ENCODE measurements at regions not wholly inside any gene's neighbourhood (a gene's known extent, or its start where the extent isn't known, plus 50 kb on each side); places are given as distances from the start of the nearest gene placed in this dataset.
A peak's percentile ranks its signal among the peaks of the same experiment; 100 is the strongest.

DNA sequence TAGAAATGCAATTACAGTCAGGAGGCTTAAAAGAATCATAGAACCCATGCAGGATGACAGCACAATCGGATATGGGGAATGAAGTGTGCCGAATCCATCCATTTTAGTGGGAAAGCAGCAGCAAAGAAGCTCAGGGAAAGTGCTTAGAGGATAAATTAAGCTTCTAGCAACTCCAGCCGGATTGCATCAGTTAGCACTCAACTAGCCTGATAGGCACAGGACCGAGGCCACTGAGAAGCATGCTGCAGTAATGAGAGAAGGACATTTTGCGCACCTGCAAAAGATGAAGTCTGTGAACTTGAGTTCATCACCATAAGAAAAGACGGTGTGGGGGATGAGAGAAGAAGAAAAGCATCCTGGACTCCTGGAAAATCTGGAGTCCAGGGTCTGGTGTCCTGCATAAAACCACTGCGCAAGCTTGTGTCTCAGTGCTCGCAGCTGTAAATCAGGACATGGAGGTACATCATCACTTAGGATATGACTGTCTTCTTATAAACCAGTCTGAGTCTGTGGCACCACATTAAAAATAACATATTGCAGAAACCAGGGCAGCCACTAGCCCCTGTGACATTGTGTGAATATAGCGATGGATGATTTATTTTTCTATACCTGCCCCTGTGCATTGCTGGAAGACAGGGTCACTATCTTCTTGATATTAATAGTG is 665.5 kb upstream of the SOX11 start:
- DNase-seq = no peak

- peak; percentile 41 for DNase-seq
These were observed 657.1 kb upstream of the SOX11 start for GRCh38 chr2:5035057-5035488.

- DNase-seq = no peak
These were observed 655.9 kb upstream of the SOX11 start for GRCh38 chr2:5036256-5036655.

DNA sequence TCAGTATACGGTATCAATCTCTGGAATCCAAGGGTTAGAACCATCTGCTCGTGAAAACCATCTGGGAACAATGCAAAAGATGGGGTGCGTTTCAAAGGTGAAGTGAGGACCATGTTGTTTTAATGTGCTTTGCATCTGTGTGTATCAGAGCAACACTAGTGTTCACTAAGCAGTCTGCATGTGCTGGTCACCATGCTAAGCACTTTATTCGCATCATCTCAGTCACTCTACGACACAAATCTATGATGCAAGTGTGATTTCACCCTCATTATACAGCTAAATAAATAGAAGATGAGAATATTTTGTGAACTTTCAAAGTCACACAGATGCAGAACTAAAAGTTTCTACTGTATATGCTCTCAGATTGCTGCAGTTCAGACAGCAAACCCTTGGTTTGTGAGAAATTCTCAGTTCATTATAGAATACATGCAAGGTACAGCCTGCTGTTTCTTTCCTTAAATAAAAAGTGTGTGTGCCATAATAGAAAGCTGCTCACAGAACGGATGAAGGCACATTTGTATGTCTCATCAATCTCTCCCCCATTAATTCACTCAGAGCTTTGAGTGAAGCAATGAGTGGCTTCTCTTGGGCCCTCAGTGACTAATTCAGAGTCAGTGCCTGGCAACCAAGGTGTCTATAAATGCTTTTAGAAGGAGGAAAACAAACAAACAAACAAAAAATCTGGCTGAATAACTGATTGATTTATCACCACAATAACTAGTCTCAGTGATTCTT is 652.8 kb upstream of the SOX11 start:
- DNase-seq = no peak

DNA sequence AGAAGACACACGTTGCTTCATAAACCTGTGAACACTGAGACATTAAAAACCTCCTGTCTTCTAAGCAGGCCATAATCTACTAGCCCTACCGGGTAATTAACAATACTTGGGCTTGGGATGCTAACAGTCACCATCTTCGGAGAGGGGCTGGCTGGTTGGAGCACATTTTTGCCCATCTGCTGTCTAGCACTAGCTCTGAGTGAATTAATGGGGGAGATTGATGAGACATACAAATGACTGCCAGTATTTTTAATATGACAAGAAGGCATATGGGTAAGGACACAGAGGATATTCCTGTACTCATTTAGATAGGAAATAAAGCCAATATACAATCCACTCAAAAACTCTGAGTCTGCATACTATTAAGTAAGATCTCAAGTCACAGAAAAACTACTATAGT is 651.6 kb upstream of the SOX11 start:
- DNase-seq = no peak

DNA sequence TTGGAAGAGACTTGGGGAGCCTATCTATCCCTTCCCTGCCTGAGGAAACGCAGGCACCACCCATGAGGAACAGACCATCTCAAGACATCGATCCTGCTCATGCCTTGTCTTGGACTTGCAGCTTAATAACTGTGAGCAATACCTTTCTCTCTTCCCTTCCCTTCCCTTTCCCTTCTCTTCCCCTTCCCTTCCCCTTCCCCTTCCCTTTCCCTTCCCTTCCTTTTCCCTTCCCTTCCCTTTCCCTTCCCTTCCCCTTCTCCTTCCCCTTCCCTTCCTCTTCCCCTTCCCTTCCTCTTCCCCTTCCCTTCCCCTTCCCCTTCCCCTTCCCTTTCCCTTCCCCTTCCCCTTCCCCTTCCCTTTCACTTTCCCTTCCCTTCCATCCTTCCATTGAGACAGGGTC is 650.7 kb upstream of the SOX11 start:
- no peak for DNase-seq

GRCh38 chr2:5042666-5043440 is 649.3 kb upstream of the SOX11 start:
- no peak for DNase-seq

GRCh38 chr2:5051300-5051699 is 640.9 kb upstream of the SOX11 start:
- no peak for DNase-seq

DNA sequence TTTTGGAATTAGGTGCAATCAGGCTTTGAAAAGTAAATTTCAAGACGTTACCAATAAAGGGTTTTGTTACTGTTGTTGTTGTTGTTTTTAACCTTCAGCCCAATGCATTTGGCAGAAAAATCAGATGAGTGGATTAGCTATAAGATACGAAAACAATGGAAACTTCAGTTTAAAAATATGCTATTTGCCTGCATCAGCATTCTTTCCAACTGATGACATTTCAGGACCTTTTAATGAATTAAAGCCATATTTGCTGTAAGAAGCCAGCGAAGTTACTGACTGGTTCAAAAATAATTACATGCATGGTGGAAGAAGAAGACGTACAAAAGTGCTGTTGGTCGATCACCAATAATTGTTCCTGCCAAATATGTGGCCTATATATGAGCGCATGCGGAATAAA is 639.3 kb upstream of the SOX11 start:
- no peak for DNase-seq

DNA sequence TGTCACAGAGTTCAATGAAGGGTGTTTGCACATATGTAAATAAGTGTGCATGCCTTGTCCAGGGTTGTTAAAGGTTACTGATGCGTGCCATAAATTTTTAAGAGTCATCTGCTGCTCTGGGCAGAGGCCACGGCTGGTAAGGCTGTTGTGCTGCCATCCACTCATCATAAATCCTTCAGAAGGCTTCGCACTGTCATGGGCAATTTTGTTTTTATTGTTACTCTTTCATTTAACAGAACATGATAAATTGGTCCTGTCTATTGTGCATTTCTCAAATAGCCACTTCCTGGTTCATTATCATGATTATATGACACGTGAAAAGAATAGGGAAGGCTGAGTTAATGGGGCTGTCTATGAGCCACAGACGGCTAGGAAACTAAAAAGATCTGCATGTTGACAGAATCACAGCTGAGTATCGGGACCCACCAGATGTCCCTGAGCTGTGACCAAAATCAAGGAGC is 634.3 kb upstream of the SOX11 start:
- DNase-seq = peak; percentile 98

GRCh38 chr2:5060956-5061355 is 631.2 kb upstream of the SOX11 start:
- DNase-seq = no peak

DNA sequence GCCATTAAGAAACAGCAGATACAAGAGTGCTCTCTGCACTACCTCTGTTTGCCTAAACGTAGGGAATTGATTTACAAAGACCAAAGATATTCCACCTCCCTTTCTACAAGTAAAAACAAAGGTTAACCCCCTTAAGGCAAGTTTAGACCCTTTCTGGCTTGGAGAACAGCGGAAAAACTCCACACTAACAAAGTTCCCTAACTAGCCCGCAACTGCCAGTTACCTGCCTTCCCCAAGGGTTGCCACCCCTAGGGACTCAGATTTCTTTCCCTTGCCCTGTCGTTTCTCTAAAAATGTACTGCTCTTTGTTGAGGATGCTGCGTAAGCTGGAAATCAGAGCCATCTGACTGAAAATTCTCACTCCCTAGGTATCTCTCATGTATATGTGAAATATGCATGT is 627.5 kb upstream of the SOX11 start:
- no peak for DNase-seq

DNA sequence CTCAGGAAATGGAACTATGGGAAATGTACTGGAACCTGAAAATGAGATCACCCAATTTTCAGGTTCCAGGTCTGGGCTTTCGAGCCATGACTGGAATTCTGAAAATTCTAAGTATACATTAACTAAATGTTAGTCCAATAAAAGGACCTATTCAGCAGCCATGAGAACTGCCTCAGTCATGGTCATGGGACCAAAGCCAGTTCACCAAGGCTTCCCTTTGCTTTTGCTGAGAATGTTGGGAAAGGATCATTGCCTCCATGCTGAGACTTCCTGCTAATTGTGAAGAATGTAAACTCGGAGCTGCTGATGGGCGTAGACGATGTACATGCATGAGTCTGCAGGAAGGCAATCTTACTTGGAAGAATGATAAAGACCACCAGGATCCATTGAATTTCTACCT is 624.4 kb upstream of the SOX11 start:
- no peak for DNase-seq

- peak; percentile 59 for DNase-seq
These were observed 621.9 kb upstream of the SOX11 start for GRCh38 chr2:5070257-5070656.

DNA sequence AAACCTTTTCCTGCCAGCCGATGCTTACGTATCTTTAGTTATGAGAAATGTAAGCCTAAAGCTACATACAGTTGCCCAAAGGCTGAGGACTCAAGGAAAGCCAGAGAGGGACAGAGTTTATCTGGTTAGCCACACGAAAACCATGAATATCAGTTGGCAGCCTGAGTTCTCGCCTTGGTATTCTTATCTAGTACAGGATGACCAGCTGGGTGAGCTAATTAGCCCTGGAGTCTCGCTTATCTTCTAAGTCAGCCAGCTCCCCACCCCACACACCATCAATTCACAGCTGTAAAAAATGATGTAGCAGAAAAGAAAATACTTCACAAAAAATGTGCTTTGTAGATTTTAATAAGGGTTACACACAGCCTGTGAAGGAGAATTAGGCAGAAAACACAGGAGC is 617.5 kb upstream of the SOX11 start:
- no peak for DNase-seq

- no peak for DNase-seq
These were observed 615.6 kb upstream of the SOX11 start for GRCh38 chr2:5076599-5076998.

DNA sequence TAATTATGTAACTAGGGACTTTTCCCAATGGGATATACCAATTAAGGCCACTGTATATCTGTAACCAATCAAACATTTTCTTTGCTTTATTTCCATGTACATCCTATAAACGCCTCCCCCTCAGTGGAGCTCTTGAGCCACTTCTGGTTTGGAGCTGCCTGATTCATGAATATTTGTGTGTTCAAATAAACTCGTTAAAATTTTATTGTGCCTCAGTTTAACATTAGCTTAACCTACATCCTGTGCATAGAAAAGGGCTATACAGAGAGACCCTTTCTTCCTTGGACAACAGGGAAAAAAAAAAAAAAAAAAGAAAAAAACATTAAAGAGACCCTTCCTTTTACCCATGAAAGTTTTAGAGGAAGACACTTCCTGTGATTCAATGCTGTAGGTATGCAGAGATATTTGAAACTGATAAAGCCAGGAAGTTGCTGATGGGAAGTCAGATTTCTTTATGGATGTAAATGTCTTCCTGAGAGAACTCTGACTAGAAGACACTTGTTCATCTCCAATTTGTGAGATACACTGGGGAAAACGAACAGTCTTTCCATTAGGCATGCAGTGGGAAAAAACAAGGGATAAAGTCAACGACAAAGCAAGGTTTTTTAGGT is 614.6 kb upstream of the SOX11 start:
- DNase-seq = no peak

GRCh38 chr2:5083402-5083801 is 608.8 kb upstream of the SOX11 start:
- DNase-seq = no peak

- no peak for DNase-seq
These were observed 602.8 kb upstream of the SOX11 start for GRCh38 chr2:5089409-5089808.

GRCh38 chr2:5093056-5093455 is 599.1 kb upstream of the SOX11 start:
- no peak for DNase-seq

GRCh38 chr2:5093518-5093917 is 598.7 kb upstream of the SOX11 start:
- DNase-seq = no peak

DNA sequence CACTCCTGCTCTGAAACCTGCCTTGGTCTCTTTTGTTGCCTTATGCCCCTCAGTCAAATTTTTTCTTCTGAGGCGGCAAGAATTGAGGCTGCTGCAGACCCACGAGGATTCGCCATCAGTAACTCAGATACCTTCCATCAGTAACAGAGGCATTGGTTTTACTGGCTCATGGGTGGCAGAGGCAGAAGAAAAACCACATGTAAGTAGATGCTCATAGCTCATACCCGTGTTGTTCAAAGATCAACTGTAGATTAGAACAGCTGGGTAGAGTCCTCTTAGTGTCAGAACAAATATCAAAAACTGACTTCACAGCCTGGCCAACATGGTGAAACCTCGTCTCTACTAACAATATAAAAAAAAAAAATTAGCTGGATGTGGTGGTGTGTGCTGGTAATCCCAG is 598.0 kb upstream of the SOX11 start:
- DNase-seq = no peak

GRCh38 chr2:5098286-5098685 is 593.9 kb upstream of the SOX11 start:
- DNase-seq = no peak

- DNase-seq = no peak
These were observed 589.4 kb upstream of the SOX11 start for GRCh38 chr2:5102823-5103222.
